Progenitor cell of endocrine pancreas (in vitro differentiated cells): ENCODE measurements at regions not wholly inside any gene's neighbourhood (a gene's known extent, or its start where the extent isn't known, plus 50 kb on each side); places are given as distances from the start of the nearest gene placed in this dataset.

Source experiments
- DNase-seq: peaks from one replicate; pipeline ENCODE4 v3.0.0; 2021; ENCODE audit warnings: low spot score; ENCODE audit not compliant: unreplicated experiment
- H3K27ac Mint-ChIP-seq: 2 replicates; pipeline ENCODE4 v1.8.0; 2021; ENCODE audit warnings: mild to moderate bottlenecking, moderate library complexity, mixed read lengths
- H3K27me3 Mint-ChIP-seq: 2 replicates; pipeline ENCODE4 v1.8.0; 2021; ENCODE audit warnings: mixed read lengths
- H3K36me3 Mint-ChIP-seq: 2 replicates; pipeline ENCODE4 v1.8.0; 2022; ENCODE audit warnings: mixed read lengths; ENCODE audit not compliant: insufficient read depth
- H3K4me1 Mint-ChIP-seq: 2 replicates; pipeline ENCODE4 v1.8.0; 2021; ENCODE audit warnings: low read depth, mixed read lengths
- H3K4me3 Mint-ChIP-seq: 2 replicates; pipeline ENCODE4 v1.8.0; 2021; ENCODE audit warnings: low read depth, mild to moderate bottlenecking, moderate library complexity, mixed read lengths
- H3K9me3 Mint-ChIP-seq: 2 replicates; pipeline ENCODE4 v1.8.0; 2021; ENCODE audit warnings: low read depth, mixed read lengths
- TF ChIP-seq, protein P1 (sequence below): fragments of 200-600 bp; sonication (generic); IDR thresholded peaks from one replicate; pipeline ENCODE4 v1.5.0; 2021; ENCODE audit warnings: antibody characterized with exemption, mild to moderate bottlenecking; ENCODE audit not compliant: unreplicated experiment

DNA sequence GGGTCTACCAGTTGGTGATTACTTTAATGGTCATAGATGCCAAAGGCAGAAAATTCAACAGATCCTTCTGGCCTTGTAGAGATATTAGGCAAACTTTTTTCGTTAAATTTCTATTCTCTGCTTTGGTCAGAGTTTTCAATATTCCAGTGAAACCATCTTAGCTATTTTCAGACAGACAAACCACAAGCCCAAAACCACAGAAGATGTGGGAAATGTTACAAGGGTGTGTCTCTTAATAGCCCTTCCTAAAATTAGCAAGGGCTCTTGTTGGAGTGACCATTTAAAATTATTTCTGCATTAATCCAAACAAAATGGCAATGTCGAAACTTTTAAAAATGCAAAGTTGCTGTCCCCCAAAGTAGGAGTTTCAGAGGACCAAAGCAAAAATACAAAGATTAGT lies 102.8 kb downstream of the ARRDC4 start:
- H3K36me3 Mint-ChIP-seq, result no peaks in the 10 kb centered on the region
- no peaks in the 10 kb centered on the region for H3K4me1 Mint-ChIP-seq
- H3K27me3 Mint-ChIP-seq, result peaks cover 4% of the 10 kb centered on the region
- H3K27ac Mint-ChIP-seq, result no peak overlapping the region
- TF ChIP-seq, protein P1, sequence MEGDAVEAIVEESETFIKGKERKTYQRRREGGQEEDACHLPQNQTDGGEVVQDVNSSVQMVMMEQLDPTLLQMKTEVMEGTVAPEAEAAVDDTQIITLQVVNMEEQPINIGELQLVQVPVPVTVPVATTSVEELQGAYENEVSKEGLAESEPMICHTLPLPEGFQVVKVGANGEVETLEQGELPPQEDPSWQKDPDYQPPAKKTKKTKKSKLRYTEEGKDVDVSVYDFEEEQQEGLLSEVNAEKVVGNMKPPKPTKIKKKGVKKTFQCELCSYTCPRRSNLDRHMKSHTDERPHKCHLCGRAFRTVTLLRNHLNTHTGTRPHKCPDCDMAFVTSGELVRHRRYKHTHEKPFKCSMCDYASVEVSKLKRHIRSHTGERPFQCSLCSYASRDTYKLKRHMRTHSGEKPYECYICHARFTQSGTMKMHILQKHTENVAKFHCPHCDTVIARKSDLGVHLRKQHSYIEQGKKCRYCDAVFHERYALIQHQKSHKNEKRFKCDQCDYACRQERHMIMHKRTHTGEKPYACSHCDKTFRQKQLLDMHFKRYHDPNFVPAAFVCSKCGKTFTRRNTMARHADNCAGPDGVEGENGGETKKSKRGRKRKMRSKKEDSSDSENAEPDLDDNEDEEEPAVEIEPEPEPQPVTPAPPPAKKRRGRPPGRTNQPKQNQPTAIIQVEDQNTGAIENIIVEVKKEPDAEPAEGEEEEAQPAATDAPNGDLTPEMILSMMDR, result no peak
- peaks cover 4% of the 10 kb centered on the region for H3K9me3 Mint-ChIP-seq
- no peak overlapping the region for H3K4me3 Mint-ChIP-seq
- no peak for DNase-seq

DNA sequence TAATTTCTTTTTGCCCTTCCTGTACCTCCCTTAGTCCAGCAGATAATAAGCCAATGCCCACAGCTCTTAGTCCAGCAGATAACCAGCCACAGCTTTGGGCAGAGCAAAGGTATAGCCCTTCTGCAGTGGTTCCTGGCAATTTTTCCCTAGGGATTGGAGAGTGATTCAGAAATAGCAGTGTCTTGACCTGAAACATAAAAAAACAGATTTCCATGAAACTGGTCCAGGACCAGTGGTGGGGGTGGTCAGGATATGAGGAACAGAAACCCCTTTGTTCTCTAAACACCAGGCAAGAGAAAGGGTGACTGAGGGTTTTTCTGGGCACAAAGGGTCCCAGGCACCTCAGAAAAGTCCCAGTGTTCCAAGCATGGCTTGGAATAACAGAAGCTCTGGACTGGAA lies 103.4 kb downstream of the ARRDC4 start:
- TF ChIP-seq, protein P1, result no peak
- Mint-ChIP-seq H3K9me3 (peaks cover 4% of the 10 kb centered on the region), H3K4me3 (no peak overlapping the region), H3K4me1 (no peaks in the 10 kb centered on the region), H3K27me3 (peaks cover 4% of the 10 kb centered on the region), H3K36me3 (no peaks in the 10 kb centered on the region), H3K27ac (no peak overlapping the region)
- DNase-seq, result no peak

DNA sequence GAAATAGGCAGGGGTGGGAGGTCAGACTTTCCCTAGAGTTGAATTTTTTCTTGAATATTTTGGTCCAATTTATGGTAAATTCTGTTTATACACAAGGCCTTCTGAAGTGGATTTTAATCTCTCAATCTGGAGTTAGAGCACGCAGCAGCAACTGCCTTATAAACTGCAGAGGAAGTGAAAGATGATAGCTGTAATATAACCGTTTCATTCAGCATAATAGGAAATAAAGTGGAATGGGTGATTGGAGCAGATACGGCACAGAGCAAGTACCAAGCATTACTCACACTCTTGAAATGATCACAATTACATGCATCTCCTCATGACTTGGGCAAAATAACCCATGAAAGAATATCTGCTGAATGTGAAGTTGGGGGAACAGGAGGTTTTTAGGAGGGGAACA lies 106.8 kb downstream of the ARRDC4 start:
- TF ChIP-seq, protein P1, result no peak
- peaks cover 4% of the 10 kb centered on the region for H3K27me3 Mint-ChIP-seq
- H3K4me1 Mint-ChIP-seq, result no peaks in the 10 kb centered on the region
- no peak for DNase-seq
- no peak overlapping the region for H3K27ac Mint-ChIP-seq
- no peaks in the 10 kb centered on the region for H3K36me3 Mint-ChIP-seq
- peaks cover 3% of the 10 kb centered on the region for H3K9me3 Mint-ChIP-seq
- H3K4me3 Mint-ChIP-seq, result no peak overlapping the region

DNA sequence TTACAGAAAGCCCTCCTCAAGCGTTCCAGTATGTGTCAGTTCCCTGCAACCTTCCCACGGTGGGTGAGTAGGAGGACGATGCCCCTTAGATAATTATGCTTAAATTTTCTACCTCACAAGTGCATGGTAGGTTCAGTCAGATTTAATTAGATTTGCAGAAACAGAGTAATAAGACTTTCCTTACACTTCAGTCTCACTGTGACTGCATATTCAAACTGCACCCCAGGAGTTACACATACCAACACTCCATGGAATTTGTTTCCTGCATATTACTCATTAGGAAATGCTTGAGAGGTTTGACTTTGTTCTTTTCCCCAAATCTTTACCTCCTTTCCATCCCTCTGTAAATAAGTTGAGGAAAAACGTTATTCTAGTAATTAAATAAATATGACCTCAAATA lies 108.8 kb downstream of the ARRDC4 start:
- Mint-ChIP-seq H3K27me3 (no peaks in the 10 kb centered on the region), H3K27ac (no peak overlapping the region), H3K4me1 (no peaks in the 10 kb centered on the region), H3K36me3 (no peaks in the 10 kb centered on the region), H3K4me3 (no peak overlapping the region), H3K9me3 (peaks cover 3% of the 10 kb centered on the region)
- TF ChIP-seq, protein P1, result no peak
- DNase-seq, result no peak

DNA sequence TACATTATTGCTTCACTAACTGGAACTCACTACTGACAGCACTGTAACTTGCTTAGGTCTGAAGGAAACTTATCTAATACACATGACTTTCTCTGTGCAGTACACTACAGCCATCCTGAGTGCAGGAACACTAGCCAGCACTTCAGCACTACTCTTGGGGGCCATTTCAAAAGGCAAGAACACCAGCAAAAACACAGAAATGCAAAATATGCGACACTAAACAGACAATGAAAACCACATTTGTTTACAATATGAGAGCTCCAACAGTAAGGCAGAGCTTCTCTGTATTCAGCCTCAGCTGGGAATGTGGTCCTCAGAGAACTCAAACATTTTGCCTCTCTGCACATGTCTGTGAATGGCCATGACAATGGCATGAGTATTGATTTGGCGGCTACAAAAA lies 109.6 kb downstream of the ARRDC4 start:
- Mint-ChIP-seq H3K9me3 (peaks cover 3% of the 10 kb centered on the region), H3K27ac (no peak overlapping the region), H3K4me3 (no peak overlapping the region), H3K27me3 (no peaks in the 10 kb centered on the region), H3K4me1 (no peaks in the 10 kb centered on the region), H3K36me3 (no peaks in the 10 kb centered on the region)
- TF ChIP-seq, protein P1, result no peak
- DNase-seq, result no peak
